Peyer's patch (tissue), 4 donors: ENCODE measurements at regions not wholly inside any gene's neighbourhood (a gene's known extent, or its start where the extent isn't known, plus 50 kb on each side); places are given as distances from the start of the nearest gene placed in this dataset.

Experiments
- DNase-seq, 3 donors: peaks; one replicate each; pipeline ENCODE4 v3.0.0-alpha.2; 2017 to 2019
- H3K27ac ChIP-seq, 4 donors: fragments of 200-600 bp; sonication (generic); one replicate each; pipeline ENCODE4 v1.5.1; 2016 to 2019
- H3K27me3 ChIP-seq, 2 donors: fragments of 200-600 bp; sonication (generic); one replicate each; pipeline ENCODE4 v1.5.1; 2019
- H3K36me3 ChIP-seq, 3 donors: fragments of 200-600 bp; sonication (generic); one replicate each; pipeline ENCODE4 v1.5.1; 2016 to 2019
- H3K4me1 ChIP-seq, 4 donors: fragments of 200-600 bp; sonication (generic); one replicate each; pipeline ENCODE4 v1.5.1; 2016 to 2019
- H3K4me3 ChIP-seq, 4 donors: fragments of 200-600 bp; sonication (generic); 1 replicate in 3 of 4; 2 replicates in 1 of 4; pipeline ENCODE4 v1.5.1; 2016 to 2019; ENCODE audit warnings: mild to moderate bottlenecking in 1 of 4
- H3K9me3 ChIP-seq, 4 donors: fragments of 200-600 bp; sonication (generic); one replicate each; pipeline ENCODE4 v1.5.1; 2016 to 2019; ENCODE audit warnings: mild to moderate bottlenecking in 1 of 4
- POLR2A ChIP-seq, 2 donors: fragments of 450-650 bp; IDR thresholded peaks; one replicate each; pipeline ENCODE4 v1.5.1; 2017; ENCODE audit warnings: antibody characterized with exemption in 2 of 2, mild to moderate bottlenecking in 2 of 2, moderate library complexity in 2 of 2
- TF ChIP-seq, protein P1 (sequence below), 6 experiments: fragments of 450-650 bp in 4 of 6; fragments of 200-600 bp in 2 of 6; sonication (generic) in 1 of 6; IDR thresholded peaks; one replicate each; pipeline ENCODE4 v1.5.1; 2017 to 2019; ENCODE audit warnings: antibody characterized with exemption in 6 of 6, mild to moderate bottlenecking in 3 of 6, moderate library complexity in 1 of 6

DNA sequence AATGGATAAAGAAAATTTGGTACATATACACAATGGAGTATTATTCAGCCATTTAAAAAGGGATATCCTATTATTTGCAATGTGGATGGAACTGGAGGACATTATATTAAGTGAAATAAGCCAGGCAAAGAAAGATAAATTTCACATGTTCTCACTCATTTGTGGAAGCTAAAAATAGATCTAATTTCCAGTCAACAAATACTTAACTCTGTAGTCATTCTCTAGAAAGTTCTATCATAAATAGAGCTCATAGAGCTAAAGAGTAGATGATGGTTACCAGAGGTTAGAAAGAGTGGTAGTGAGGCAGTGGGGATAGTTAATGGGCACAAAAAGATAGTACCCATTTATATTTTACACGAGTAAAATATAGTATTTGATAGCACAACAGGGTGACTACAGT, 104.2 kb upstream of the SLC13A1 start:
- TF ChIP-seq, protein P1, sequence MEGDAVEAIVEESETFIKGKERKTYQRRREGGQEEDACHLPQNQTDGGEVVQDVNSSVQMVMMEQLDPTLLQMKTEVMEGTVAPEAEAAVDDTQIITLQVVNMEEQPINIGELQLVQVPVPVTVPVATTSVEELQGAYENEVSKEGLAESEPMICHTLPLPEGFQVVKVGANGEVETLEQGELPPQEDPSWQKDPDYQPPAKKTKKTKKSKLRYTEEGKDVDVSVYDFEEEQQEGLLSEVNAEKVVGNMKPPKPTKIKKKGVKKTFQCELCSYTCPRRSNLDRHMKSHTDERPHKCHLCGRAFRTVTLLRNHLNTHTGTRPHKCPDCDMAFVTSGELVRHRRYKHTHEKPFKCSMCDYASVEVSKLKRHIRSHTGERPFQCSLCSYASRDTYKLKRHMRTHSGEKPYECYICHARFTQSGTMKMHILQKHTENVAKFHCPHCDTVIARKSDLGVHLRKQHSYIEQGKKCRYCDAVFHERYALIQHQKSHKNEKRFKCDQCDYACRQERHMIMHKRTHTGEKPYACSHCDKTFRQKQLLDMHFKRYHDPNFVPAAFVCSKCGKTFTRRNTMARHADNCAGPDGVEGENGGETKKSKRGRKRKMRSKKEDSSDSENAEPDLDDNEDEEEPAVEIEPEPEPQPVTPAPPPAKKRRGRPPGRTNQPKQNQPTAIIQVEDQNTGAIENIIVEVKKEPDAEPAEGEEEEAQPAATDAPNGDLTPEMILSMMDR (IDR thresholded peaks at IDR 0.05) = no peak
- no peak for TF ChIP-seq POLR2A (IDR thresholded peaks at IDR 0.05)
- no peaks in the 10 kb centered on the region for H3K36me3 ChIP-seq
- no peak overlapping the region for H3K27ac ChIP-seq
- no peaks in the 10 kb centered on the region for H3K4me1 ChIP-seq
- no peak for DNase-seq
- H3K9me3 ChIP-seq = no peaks in the 10 kb centered on the region
- H3K4me3 ChIP-seq = no peak overlapping the region
- no peaks in the 10 kb centered on the region for H3K27me3 ChIP-seq

DNA sequence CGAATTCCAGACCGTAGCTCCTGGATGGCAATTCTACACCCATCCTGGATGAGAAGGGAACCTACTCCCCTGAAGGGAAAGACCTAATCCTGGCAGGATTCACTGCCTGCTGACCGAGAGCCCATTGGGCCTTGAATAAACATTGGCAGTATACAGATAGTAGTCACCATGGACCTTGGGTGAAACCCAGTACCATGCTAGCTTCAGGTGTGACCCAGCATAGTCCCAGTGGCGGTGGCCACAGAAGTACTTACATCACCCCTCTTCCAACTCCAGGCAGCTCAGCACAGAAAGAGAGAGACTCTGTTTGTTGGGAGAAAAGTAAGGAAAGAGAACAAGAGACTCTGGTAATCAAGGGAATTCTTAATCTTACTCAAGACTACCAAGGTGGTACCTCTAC, 97.2 kb upstream of the SLC13A1 start:
- no peak for DNase-seq
- Histone ChIP-seq H3K27me3 (no peaks in the 10 kb centered on the region), H3K4me3 (no peak overlapping the region), H3K9me3 (no peaks in the 10 kb centered on the region), H3K4me1 (no peaks in the 10 kb centered on the region), H3K36me3 (no peaks in the 10 kb centered on the region), H3K27ac (no peak overlapping the region)
- TF ChIP-seq, protein P1 (IDR thresholded peaks at IDR 0.05) = no peak
- TF ChIP-seq POLR2A (IDR thresholded peaks at IDR 0.05) = no peak

DNA sequence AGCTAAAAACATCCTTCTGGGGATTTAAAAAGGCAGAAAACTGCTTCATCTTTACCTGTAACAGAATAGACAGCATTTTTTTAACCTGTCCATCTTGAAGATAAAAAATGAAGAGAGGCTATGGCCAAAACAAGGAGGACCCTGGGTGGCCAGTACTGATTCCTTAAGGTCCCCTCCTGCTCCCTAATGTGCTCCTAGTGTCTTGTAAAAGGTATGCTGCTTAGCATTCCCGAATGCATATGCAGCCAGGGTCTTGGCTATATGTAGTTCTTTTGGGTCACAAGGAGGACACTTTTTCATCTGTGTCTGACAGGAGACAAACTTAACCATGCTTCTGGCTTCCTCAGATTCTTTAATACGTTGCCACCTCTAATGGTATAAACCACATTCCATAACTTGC, 93.9 kb upstream of the SLC13A1 start:
- Histone ChIP-seq H3K36me3 (no peaks in the 10 kb centered on the region), H3K4me1 (no peaks in the 10 kb centered on the region), H3K9me3 (no peaks in the 10 kb centered on the region), H3K4me3 (no peak overlapping the region), H3K27ac (no peak overlapping the region), H3K27me3 (no peaks in the 10 kb centered on the region)
- DNase-seq = no peak
- TF ChIP-seq, protein P1 (IDR thresholded peaks at IDR 0.05) = no peak
- no peak for TF ChIP-seq POLR2A (IDR thresholded peaks at IDR 0.05)

DNA sequence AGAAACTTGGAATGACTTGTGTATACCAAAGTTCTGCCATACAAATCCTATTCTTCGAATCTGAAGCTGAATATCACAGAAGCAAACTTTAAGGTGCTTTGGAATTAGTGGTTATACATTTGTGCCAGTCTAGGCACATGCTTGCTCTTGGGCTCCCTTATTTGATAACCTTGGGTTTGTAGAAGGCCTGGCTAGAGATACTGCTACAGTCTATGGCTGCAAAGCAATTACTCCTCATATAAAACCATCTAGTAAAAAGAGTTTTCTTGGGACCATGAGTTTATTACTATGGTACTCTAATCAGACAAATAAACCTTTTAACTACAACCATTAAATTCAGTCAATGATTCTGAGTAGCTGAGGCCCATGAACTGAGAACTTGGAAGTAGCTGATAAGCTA, 92.5 kb upstream of the SLC13A1 start:
- TF ChIP-seq POLR2A (IDR thresholded peaks at IDR 0.05) = no peak
- TF ChIP-seq, protein P1 (IDR thresholded peaks at IDR 0.05) = no peak
- no peak overlapping the region for H3K4me3 ChIP-seq
- no peaks in the 10 kb centered on the region for H3K4me1 ChIP-seq
- no peak overlapping the region for H3K27ac ChIP-seq
- no peaks in the 10 kb centered on the region for H3K36me3 ChIP-seq
- no peaks in the 10 kb centered on the region for H3K9me3 ChIP-seq
- no peak for DNase-seq
- H3K27me3 ChIP-seq = no peaks in the 10 kb centered on the region

DNA sequence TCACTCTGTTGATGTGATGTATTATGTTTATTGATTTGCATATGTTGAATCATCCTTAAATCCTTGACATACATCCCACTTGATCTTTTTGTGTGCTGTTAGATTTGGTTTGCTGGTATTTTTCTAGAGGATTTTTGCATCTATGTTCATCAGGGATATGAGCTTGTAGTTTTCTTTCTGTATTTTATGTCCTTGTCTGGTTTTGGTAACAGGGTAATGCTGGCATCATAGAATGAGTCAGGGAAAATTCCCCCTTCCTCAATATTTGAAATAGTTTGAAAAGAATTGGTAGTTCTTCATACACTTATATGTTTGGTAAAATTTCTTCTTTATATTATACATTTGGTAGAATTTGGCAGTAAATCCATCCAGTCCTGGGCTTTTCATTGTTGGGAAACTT, 89.4 kb upstream of the SLC13A1 start:
- Histone ChIP-seq H3K27ac (no peak overlapping the region), H3K4me3 (no peak overlapping the region), H3K9me3 (no peaks in the 10 kb centered on the region), H3K36me3 (no peaks in the 10 kb centered on the region), H3K4me1 (no peaks in the 10 kb centered on the region), H3K27me3 (no peaks in the 10 kb centered on the region)
- no peak for DNase-seq
- TF ChIP-seq POLR2A (IDR thresholded peaks at IDR 0.05) = no peak
- TF ChIP-seq, protein P1 (IDR thresholded peaks at IDR 0.05) = no peak

DNA sequence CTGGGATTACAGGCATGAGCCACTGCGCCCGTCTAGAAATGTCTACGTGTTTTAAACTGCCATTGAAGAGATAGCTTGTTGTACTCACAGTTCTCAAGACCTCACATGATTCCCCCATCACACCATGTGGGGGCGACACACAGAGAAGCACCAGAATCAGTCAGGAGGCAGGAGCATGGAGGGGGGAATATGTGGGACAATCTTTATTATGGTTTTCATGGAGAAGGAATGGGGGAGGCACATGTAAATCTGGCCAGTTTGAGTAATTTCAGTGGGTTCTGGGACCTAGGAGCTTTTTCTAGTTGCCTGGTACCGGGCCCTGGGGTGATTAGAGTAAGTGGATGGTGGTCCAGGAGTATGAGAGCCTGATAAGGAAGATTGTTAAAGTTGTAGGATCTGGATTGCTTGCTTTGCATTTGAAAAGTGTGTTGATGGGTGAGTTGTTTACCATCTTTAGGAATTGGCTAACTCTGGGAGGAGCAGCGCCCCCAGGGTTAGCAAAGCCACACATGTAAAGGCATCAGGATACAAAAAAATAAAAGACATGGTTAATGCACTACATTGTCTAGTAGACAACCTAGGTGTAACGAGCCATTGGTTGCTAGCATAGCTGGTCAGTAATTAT, 85.4 kb upstream of the SLC13A1 start:
- H3K27me3 ChIP-seq = no peaks in the 10 kb centered on the region
- H3K4me3 ChIP-seq = no peak overlapping the region
- no peaks in the 10 kb centered on the region for H3K4me1 ChIP-seq
- TF ChIP-seq, protein P1 (IDR thresholded peaks at IDR 0.05) = no peak
- TF ChIP-seq POLR2A (IDR thresholded peaks at IDR 0.05) = no peak
- H3K9me3 ChIP-seq = no peaks in the 10 kb centered on the region
- no peaks in the 10 kb centered on the region for H3K36me3 ChIP-seq
- H3K27ac ChIP-seq = no peak overlapping the region
- no peak for DNase-seq
